CD8-positive, alpha-beta memory T cell (primary cell): ENCODE measurements at regions not wholly inside any gene's neighbourhood (a gene's known extent, or its start where the extent isn't known, plus 50 kb on each side); places are given as distances from the start of the nearest gene placed in this dataset.

Experiments used
- CTCF ChIA-PET: fragments of 350-600 bp; sonication (Branson Sonifier 250); formaldehyde crosslinking; loops from one replicate; lab custom pipeline; 2021; ENCODE audit warnings: antibody characterized with exemption; lab: Charles Lee
- POLR2A ChIA-PET: fragments of 350-600 bp; sonication (Branson Sonifier 250); formaldehyde crosslinking; loops from one replicate; lab custom pipeline; 2021; ENCODE audit warnings: antibody characterized with exemption; lab: Charles Lee
- DNase-seq, 5 donors: peaks; one replicate each; pipeline versions ENCODE4 v3.0.0 to v3.0.0-alpha.2; 2020 to 2022; ENCODE audit warnings: mixed read lengths in 1 of 5
- H3K27ac ChIP-seq: one replicate; pipeline ENCODE4 v1.7.0; 2013; ENCODE audit warnings: low read depth, mild to moderate bottlenecking, low read length, moderate library complexity
- H3K27me3 ChIP-seq: 2 replicates; pipeline ENCODE4 v1.7.0; 2013; ENCODE audit warnings: low read length, mild to moderate bottlenecking; ENCODE audit not compliant: insufficient read depth, poor library complexity, severe bottlenecking
- H3K36me3 ChIP-seq: 2 replicates; pipeline ENCODE4 v1.7.0; 2013; ENCODE audit warnings: mild to moderate bottlenecking, low read length, moderate library complexity; ENCODE audit not compliant: insufficient read depth
- H3K4me1 ChIP-seq: 2 replicates; pipeline ENCODE4 v1.7.0; 2013; ENCODE audit warnings: mild to moderate bottlenecking, low read length, moderate library complexity; ENCODE audit not compliant: insufficient read depth
- H3K4me3 ChIP-seq: 2 replicates; pipeline ENCODE4 v1.7.0; 2013; ENCODE audit warnings: mild to moderate bottlenecking, low read length
- H3K9me3 ChIP-seq: 2 replicates; pipeline ENCODE4 v1.7.0; 2013; ENCODE audit warnings: mild to moderate bottlenecking, low read length
- H3K27ac Mint-ChIP-seq, 8 donors: one replicate each; pipeline ENCODE4 v1.8.0; 2020 to 2021; ENCODE audit warnings: mixed read lengths in 8 of 8, mild to moderate bottlenecking in 6 of 8, inconsistent platforms in 3 of 8, moderate library complexity in 3 of 8
- H3K27me3 Mint-ChIP-seq, 2 donors: one replicate each; pipeline ENCODE4 v1.8.0; 2020 to 2021; ENCODE audit warnings: mixed read lengths in 2 of 2, mild to moderate bottlenecking in 1 of 2, moderate library complexity in 1 of 2
- H3K36me3 Mint-ChIP-seq, 3 donors: one replicate each; pipeline ENCODE4 v1.8.0; 2020 to 2021; ENCODE audit warnings: mixed read lengths in 3 of 3, inconsistent platforms in 1 of 3, mild to moderate bottlenecking in 1 of 3
- H3K4me1 Mint-ChIP-seq, 3 donors: one replicate each; pipeline ENCODE4 v1.8.0; 2020 to 2021; ENCODE audit warnings: mixed read lengths in 3 of 3, inconsistent platforms in 1 of 3, mild to moderate bottlenecking in 1 of 3
- H3K4me3 Mint-ChIP-seq, 7 donors: one replicate each; pipeline ENCODE4 v1.8.0; 2020 to 2021; ENCODE audit warnings: mixed read lengths in 7 of 7, mild to moderate bottlenecking in 6 of 7, moderate library complexity in 4 of 7, inconsistent platforms in 2 of 7
- H3K9me3 Mint-ChIP-seq, 5 donors: one replicate each; pipeline ENCODE4 v1.8.0; 2020 to 2022; ENCODE audit warnings: mixed read lengths in 5 of 5, mild to moderate bottlenecking in 3 of 5, moderate library complexity in 2 of 5, inconsistent platforms in 1 of 5

- Histone ChIP-seq H3K4me1 (no peaks in the 10 kb centered on the region), H3K9me3 (no peaks in the 10 kb centered on the region), H3K36me3 (no peaks in the 10 kb centered on the region), H3K27ac (no peak overlapping the region), H3K27me3 (no peaks in the 10 kb centered on the region), H3K4me3 (no peak overlapping the region)
- H3K4me1 Mint-ChIP-seq = no peaks in the 10 kb centered on the region
- no peaks in the 10 kb centered on the region for H3K36me3 Mint-ChIP-seq
- no peak overlapping the region for H3K4me3 Mint-ChIP-seq
- POLR2A ChIA-PET = no interaction called here
- peaks cover 7 to 28% (median 10%) of the 10 kb centered on the region in 5 donors for H3K9me3 Mint-ChIP-seq
- H3K27me3 Mint-ChIP-seq = peaks cover 0 to 4% of the 10 kb centered on the region in 2 donors
- CTCF ChIA-PET = no interaction called here
- DNase-seq = no peak
- no peak overlapping the region for H3K27ac Mint-ChIP-seq
Measured at GRCh38 chr16:65445313-65446260, 323.7 kb upstream of the CDH11 start.

DNA sequence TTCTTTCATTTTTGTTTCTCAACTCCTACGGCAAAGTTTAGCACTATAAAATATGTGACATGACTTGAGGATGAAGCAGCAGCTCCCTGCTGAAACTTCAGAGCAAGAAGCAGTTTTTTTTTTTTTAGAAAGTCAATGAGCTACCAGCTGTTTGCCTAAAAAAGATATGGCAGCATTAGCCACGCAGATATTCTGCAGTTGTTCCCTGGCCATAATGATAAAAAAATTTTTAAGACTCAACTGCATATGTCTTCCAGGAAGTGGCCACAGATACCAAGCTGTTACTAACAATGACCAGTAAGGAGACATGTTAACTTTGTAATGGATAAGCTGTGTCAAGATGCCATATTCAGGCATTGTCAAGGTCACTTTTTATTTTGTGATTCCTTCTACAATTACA is 319.6 kb upstream of the CDH11 start:
- Mint-ChIP-seq H3K4me1 (no peaks in the 10 kb centered on the region), H3K27ac (no peak overlapping the region)

GRCh38 chr16:65429504-65430181 is 307.8 kb upstream of the CDH11 start:
- no peaks in the 10 kb centered on the region for H3K9me3 ChIP-seq
- H3K27me3 ChIP-seq = no peaks in the 10 kb centered on the region
- Mint-ChIP-seq H3K4me1 (no peaks in the 10 kb centered on the region), H3K27me3 (no peaks in the 10 kb centered on the region), H3K4me3 (no peak overlapping the region), H3K27ac (no peak overlapping the region), H3K36me3 (no peaks in the 10 kb centered on the region), H3K9me3 (peaks cover under 1 to 16% (median 3%) of the 10 kb centered on the region in 5 donors)
- H3K4me1 ChIP-seq = no peaks in the 10 kb centered on the region
- H3K4me3 ChIP-seq = no peak overlapping the region
- DNase-seq = no peak
- POLR2A ChIA-PET = no interaction called here
- no peaks in the 10 kb centered on the region for H3K36me3 ChIP-seq
- no peak overlapping the region for H3K27ac ChIP-seq
- CTCF ChIA-PET = no interaction called here

More for the DNA sequence above, 319.6 kb upstream of the CDH11 start:
- Histone ChIP-seq H3K27ac (no peak overlapping the region), H3K4me1 (no peaks in the 10 kb centered on the region), H3K27me3 (no peaks in the 10 kb centered on the region), H3K36me3 (no peaks in the 10 kb centered on the region), H3K4me3 (no peak overlapping the region), H3K9me3 (no peaks in the 10 kb centered on the region)
- Mint-ChIP-seq H3K36me3 (no peaks in the 10 kb centered on the region), H3K4me3 (no peak overlapping the region), H3K27me3 (no peaks in the 10 kb centered on the region), H3K9me3 (peaks cover 6 to 21% (median 10%) of the 10 kb centered on the region in 5 donors)
- POLR2A ChIA-PET = no interaction called here
- no peak for DNase-seq
- CTCF ChIA-PET = no interaction called here

- POLR2A ChIA-PET = no interaction called here
- Mint-ChIP-seq H3K9me3 (peaks cover 2 to 20% (median 11%) of the 10 kb centered on the region in 5 donors), H3K36me3 (no peaks in the 10 kb centered on the region), H3K4me3 (no peak overlapping the region), H3K4me1 (no peaks in the 10 kb centered on the region), H3K27ac (no peak overlapping the region), H3K27me3 (no peaks in the 10 kb centered on the region)
- H3K36me3 ChIP-seq = no peaks in the 10 kb centered on the region
- CTCF ChIA-PET = no interaction called here
- DNase-seq = no peak
- H3K4me1 ChIP-seq = no peaks in the 10 kb centered on the region
- H3K27me3 ChIP-seq = no peaks in the 10 kb centered on the region
- no peak overlapping the region for H3K27ac ChIP-seq
- H3K9me3 ChIP-seq = no peaks in the 10 kb centered on the region
- no peak overlapping the region for H3K4me3 ChIP-seq
Measured at GRCh38 chr16:65426484-65426883, 304.6 kb upstream of the CDH11 start.

- ChIA-PET POLR2A (no interaction called here), CTCF (no interaction called here)
- H3K4me1 Mint-ChIP-seq = no peaks in the 10 kb centered on the region
- no peaks in the 10 kb centered on the region for H3K4me1 ChIP-seq
- H3K36me3 ChIP-seq = no peaks in the 10 kb centered on the region
- H3K27ac ChIP-seq = no peak overlapping the region
- no peaks in the 10 kb centered on the region for H3K9me3 ChIP-seq
- H3K4me3 Mint-ChIP-seq = no peak overlapping the region
- no peaks in the 10 kb centered on the region for H3K27me3 ChIP-seq
- peaks cover 7 to 29% (median 13%) of the 10 kb centered on the region in 5 donors for H3K9me3 Mint-ChIP-seq
- no peak overlapping the region for H3K27ac Mint-ChIP-seq
- peaks cover 0 to 1% (median 0%) of the 10 kb centered on the region in 3 donors for H3K36me3 Mint-ChIP-seq
- no peak overlapping the region for H3K4me3 ChIP-seq
- no peak for DNase-seq
- H3K27me3 Mint-ChIP-seq = peaks cover 0 to 1% of the 10 kb centered on the region in 2 donors
Measured at GRCh38 chr16:65422934-65423333, 301.1 kb upstream of the CDH11 start.

GRCh38 chr16:65421596-65421995 is 299.7 kb upstream of the CDH11 start:
- peaks cover 0 to 1% of the 10 kb centered on the region in 2 donors for H3K27me3 Mint-ChIP-seq
- no peaks in the 10 kb centered on the region for H3K4me1 Mint-ChIP-seq
- H3K36me3 Mint-ChIP-seq = peaks cover 0 to 1% (median 0%) of the 10 kb centered on the region in 3 donors
- H3K27ac ChIP-seq = no peak overlapping the region
- peaks cover 5 to 34% (median 18%) of the 10 kb centered on the region in 5 donors for H3K9me3 Mint-ChIP-seq
- POLR2A ChIA-PET = no interaction called here
- H3K4me3 Mint-ChIP-seq = no peak overlapping the region
- DNase-seq = no peak
- no peak overlapping the region for H3K27ac Mint-ChIP-seq
- CTCF ChIA-PET = no interaction called here
- no peaks in the 10 kb centered on the region for H3K9me3 ChIP-seq
- H3K4me3 ChIP-seq = no peak overlapping the region
- H3K36me3 ChIP-seq = no peaks in the 10 kb centered on the region
- no peaks in the 10 kb centered on the region for H3K27me3 ChIP-seq
- H3K4me1 ChIP-seq = no peaks in the 10 kb centered on the region

- Mint-ChIP-seq H3K27me3 (peaks cover 0 to 1% of the 10 kb centered on the region in 2 donors), H3K4me3 (no peak overlapping the region), H3K36me3 (peaks cover 0 to 1% (median 0%) of the 10 kb centered on the region in 3 donors), H3K9me3 (peaks cover 14 to 32% (median 21%) of the 10 kb centered on the region in 5 donors), H3K4me1 (no peaks in the 10 kb centered on the region), H3K27ac (no peak overlapping the region)
- ChIA-PET CTCF (no interaction called here), POLR2A (no interaction called here)
- DNase-seq = no peak
- no peaks in the 10 kb centered on the region for H3K27me3 ChIP-seq
- no peak overlapping the region for H3K4me3 ChIP-seq
- H3K9me3 ChIP-seq = no peaks in the 10 kb centered on the region
- no peaks in the 10 kb centered on the region for H3K4me1 ChIP-seq
- H3K36me3 ChIP-seq = no peaks in the 10 kb centered on the region
- no peak overlapping the region for H3K27ac ChIP-seq
Measured at GRCh38 chr16:65418435-65418834, 296.6 kb upstream of the CDH11 start.

DNA sequence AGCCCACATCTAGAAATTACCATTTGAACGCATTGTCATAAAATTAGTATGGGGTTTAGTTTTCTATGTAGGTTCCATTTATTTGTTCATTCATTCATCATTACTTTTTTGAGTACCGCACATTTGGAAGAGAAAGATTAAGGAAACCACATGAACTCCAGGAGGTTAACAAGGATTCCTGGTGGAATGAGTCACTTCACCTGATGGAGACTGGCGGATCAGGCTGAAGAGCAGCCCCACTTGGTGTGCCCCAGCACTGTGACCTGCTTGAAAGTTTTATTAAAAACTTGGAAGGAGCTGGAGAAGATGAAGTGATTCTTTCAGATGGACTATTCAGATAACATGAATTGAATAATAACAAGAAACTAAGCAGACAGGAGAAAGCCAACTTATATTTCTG is 293.6 kb upstream of the CDH11 start:
- H3K4me1 ChIP-seq = no peaks in the 10 kb centered on the region
- H3K27ac ChIP-seq = no peak overlapping the region
- DNase-seq = no peak
- no peak overlapping the region for H3K4me3 ChIP-seq
- H3K27me3 ChIP-seq = no peaks in the 10 kb centered on the region
- Mint-ChIP-seq H3K9me3 (peaks cover 9 to 35% (median 21%) of the 10 kb centered on the region in 5 donors), H3K4me3 (no peak overlapping the region), H3K27ac (no peak overlapping the region), H3K4me1 (no peaks in the 10 kb centered on the region), H3K36me3 (peaks cover 0 to 1% (median 0%) of the 10 kb centered on the region in 3 donors), H3K27me3 (peaks cover 0 to 3% of the 10 kb centered on the region in 2 donors)
- ChIA-PET POLR2A (no interaction called here), CTCF (interaction anchor here (1.1 kb wide), 1 partner anchor 12 kb away, joined by 3 read pairs; no protein-coding TSS in a partner anchor)
- H3K36me3 ChIP-seq = no peaks in the 10 kb centered on the region
- H3K9me3 ChIP-seq = no peaks in the 10 kb centered on the region
